ENCODE measurements at regions not wholly inside any gene's neighbourhood (a gene's known extent, or its start where the extent isn't known, plus 50 kb on each side); places are given as distances from the start of the nearest gene placed in this dataset.

- TF ChIP-seq REST (IDR thresholded peaks at IDR 0.05; ENCODE audit: low read depth) (no peak), CREB1 (IDR thresholded peaks at IDR 0.05; ENCODE audit: low read depth) (no peak), CEBPB (IDR thresholded peaks at IDR 0.05) (no peak)
These were observed 114.5 kb downstream of the PHLDA1 start for GRCh38 chr12:75917083-75917482.

GRCh38 chr12:75913502-75914351, 117.8 kb downstream of the PHLDA1 start:
- TF ChIP-seq RAD21 (IDR thresholded peaks at IDR 0.05; ENCODE audit: low read depth) (no peak), TAF1 (IDR thresholded peaks at IDR 0.05; ENCODE audit: low read depth) (no peak), ZBTB7A (IDR thresholded peaks at IDR 0.05; ENCODE audit: low read depth) (no peak), YY1 (IDR thresholded peaks at IDR 0.05; ENCODE audit: low read depth) (no peak), EP300 (IDR thresholded peaks at IDR 0.05; ENCODE audit: borderline replicate concordance) (no peak), TCF12 (IDR thresholded peaks at IDR 0.05; ENCODE audit: low read depth) (no peak), CEBPB (IDR thresholded peaks at IDR 0.05) (no peak)

GRCh38 chr12:75909714-75910656, 121.6 kb downstream of the PHLDA1 start:
- TF ChIP-seq CREB1 (IDR thresholded peaks at IDR 0.05; ENCODE audit: low read depth) = no peak
- no peak for TF ChIP-seq TEAD4 (IDR thresholded peaks at IDR 0.05)
- no peak for TF ChIP-seq NFIC (IDR thresholded peaks at IDR 0.05)
- no peak for TF ChIP-seq REST (IDR thresholded peaks at IDR 0.05; ENCODE audit: low read depth)
- no peak for TF ChIP-seq YY1 (IDR thresholded peaks at IDR 0.05; ENCODE audit: low read depth)

GRCh38 chr12:75908961-75909605, 122.5 kb downstream of the PHLDA1 start:
- 0 out of 2 replicates have a peak, but pooled peaks have one; percentile 30 for TF ChIP-seq NFIC (IDR thresholded peaks at IDR 0.05)
- no peak for TF ChIP-seq EP300 (IDR thresholded peaks at IDR 0.05; ENCODE audit: borderline replicate concordance)

GRCh38 chr12:75905922-75906321, 125.7 kb downstream of the PHLDA1 start:
- no peak for TF ChIP-seq REST (IDR thresholded peaks at IDR 0.05; ENCODE audit: low read depth)
- no peak for TF ChIP-seq CREB1 (IDR thresholded peaks at IDR 0.05; ENCODE audit: low read depth)
- no peak for TF ChIP-seq EP300 (IDR thresholded peaks at IDR 0.05; ENCODE audit: borderline replicate concordance)
- no peak for TF ChIP-seq FOXM1 (IDR thresholded peaks at IDR 0.05; ENCODE audit: borderline replicate concordance, low read depth)
- TF ChIP-seq RAD21 (IDR thresholded peaks at IDR 0.05; ENCODE audit: low read depth) = no peak
- TF ChIP-seq TAF1 (IDR thresholded peaks at IDR 0.05; ENCODE audit: low read depth) = no peak
- TF ChIP-seq TCF12 (IDR thresholded peaks at IDR 0.05; ENCODE audit: low read depth) = no peak
- no peak for TF ChIP-seq EGR1 (IDR thresholded peaks at IDR 0.05)
- no peak for TF ChIP-seq MAX (IDR thresholded peaks at IDR 0.05)
- no peak for TF ChIP-seq CEBPB (IDR thresholded peaks at IDR 0.05)
- TF ChIP-seq TEAD4 (IDR thresholded peaks at IDR 0.05) = no peak
- no peak for TF ChIP-seq USF1 (IDR thresholded peaks at IDR 0.05)

All from Ishikawa (cell line).